Type B pancreatic cell (in vitro differentiated cells): ENCODE measurements at regions not wholly inside any gene's neighbourhood (a gene's known extent, or its start where the extent isn't known, plus 50 kb on each side); places are given as distances from the start of the nearest gene placed in this dataset.

Experiments used
- DNase-seq: peaks from one replicate; pipeline ENCODE4 v3.0.0; 2021; ENCODE audit warnings: mixed read lengths; ENCODE audit not compliant: unreplicated experiment; ENCODE audit errors: extremely low spot score
- H3K27ac Mint-ChIP-seq: 2 replicates; pipeline ENCODE4 v1.8.0; 2021; ENCODE audit warnings: mild to moderate bottlenecking, mixed read lengths
- H3K27me3 Mint-ChIP-seq: 2 replicates; pipeline ENCODE4 v1.8.0; 2021; ENCODE audit warnings: mixed read lengths
- H3K36me3 Mint-ChIP-seq: 2 replicates; pipeline ENCODE4 v1.8.0; 2021; ENCODE audit warnings: mixed read lengths
- H3K4me1 Mint-ChIP-seq: one replicate; pipeline ENCODE4 v1.8.0; 2021; ENCODE audit warnings: mixed read lengths; ENCODE audit not compliant: unreplicated experiment
- H3K4me3 Mint-ChIP-seq: 2 replicates; pipeline ENCODE4 v1.8.0; 2021; ENCODE audit warnings: mild to moderate bottlenecking, mixed read lengths
- H3K9me3 Mint-ChIP-seq: 2 replicates; pipeline ENCODE4 v1.8.0; 2021; ENCODE audit warnings: mixed read lengths
- TF ChIP-seq, protein P1 (sequence below): fragments of 200-600 bp; sonication (generic); conservative IDR thresholded peaks from 2 replicates; pipeline ENCODE4 v1.5.0; 2021; ENCODE audit warnings: antibody characterized with exemption, mild to moderate bottlenecking

DNA sequence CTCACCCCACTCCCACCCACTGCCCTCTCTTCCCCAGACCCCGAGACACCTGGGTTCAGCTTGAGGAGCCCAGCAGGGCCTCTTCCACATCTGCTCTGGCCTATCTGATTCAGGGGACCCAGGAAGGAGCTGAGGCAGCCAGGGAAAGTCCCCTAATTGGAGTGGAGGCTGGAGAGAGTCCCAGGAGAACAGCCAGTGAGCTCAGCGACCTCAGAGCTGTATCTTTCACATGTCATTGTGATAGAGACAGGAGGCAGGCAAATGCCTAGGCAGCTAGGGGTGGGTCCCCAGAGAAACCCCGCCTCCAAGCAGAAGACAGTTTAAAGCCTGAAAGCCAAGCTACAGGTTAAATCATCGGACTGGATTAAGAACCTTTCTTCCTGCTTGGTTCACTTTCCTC is 122.7 kb downstream of the MATN1 start:
- no peak overlapping the region for H3K27ac Mint-ChIP-seq
- no peaks in the 10 kb centered on the region for H3K4me1 Mint-ChIP-seq
- DNase-seq: no peak
- peaks cover 17% of the 10 kb centered on the region for H3K27me3 Mint-ChIP-seq
- H3K36me3 Mint-ChIP-seq: no peaks in the 10 kb centered on the region
- H3K9me3 Mint-ChIP-seq: no peaks in the 10 kb centered on the region
- H3K4me3 Mint-ChIP-seq: no peak overlapping the region
- TF ChIP-seq, protein P1, sequence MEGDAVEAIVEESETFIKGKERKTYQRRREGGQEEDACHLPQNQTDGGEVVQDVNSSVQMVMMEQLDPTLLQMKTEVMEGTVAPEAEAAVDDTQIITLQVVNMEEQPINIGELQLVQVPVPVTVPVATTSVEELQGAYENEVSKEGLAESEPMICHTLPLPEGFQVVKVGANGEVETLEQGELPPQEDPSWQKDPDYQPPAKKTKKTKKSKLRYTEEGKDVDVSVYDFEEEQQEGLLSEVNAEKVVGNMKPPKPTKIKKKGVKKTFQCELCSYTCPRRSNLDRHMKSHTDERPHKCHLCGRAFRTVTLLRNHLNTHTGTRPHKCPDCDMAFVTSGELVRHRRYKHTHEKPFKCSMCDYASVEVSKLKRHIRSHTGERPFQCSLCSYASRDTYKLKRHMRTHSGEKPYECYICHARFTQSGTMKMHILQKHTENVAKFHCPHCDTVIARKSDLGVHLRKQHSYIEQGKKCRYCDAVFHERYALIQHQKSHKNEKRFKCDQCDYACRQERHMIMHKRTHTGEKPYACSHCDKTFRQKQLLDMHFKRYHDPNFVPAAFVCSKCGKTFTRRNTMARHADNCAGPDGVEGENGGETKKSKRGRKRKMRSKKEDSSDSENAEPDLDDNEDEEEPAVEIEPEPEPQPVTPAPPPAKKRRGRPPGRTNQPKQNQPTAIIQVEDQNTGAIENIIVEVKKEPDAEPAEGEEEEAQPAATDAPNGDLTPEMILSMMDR: no peak

DNA sequence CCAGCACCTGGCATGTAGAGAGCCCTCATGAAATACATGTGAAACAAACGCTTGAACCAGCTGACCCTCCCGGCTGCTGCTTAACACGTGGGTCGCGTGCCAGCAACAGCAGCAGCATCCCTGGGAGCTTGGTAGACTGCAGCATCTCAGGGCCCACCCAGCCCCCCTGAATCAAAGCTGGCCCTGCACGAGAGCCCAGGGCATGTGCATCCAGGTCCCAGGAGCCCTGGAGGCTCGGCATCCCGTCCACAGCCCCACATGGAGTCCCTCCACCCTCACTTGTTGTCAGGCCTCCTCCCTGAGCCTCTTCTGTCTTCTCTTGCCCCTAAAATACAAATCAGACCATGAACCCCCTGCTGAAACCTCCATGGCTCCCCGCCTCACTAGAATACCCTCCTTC is 123.1 kb downstream of the MATN1 start:
- no peaks in the 10 kb centered on the region for H3K4me1 Mint-ChIP-seq

DNA sequence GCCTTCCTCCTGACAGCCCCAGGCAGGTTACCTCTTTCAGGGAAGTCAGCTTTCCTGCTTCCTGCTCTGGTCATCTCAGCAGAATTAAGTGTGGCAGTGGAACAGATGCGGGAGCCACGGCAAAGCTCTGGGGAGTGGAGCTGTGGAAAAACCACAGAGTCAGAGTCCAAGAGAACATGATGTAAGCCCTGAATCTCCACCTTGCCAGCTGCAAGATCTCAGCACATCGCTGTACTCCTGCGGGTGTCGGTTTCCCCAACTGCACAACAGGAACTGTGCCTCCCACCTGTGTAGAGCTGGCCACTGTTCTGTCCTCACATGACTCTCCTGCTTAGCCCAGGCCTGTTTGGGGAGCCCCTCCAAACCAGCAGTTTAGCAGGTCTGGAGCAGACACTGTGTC is 123.7 kb downstream of the MATN1 start:
- H3K4me1 Mint-ChIP-seq: no peaks in the 10 kb centered on the region
- H3K4me3 Mint-ChIP-seq: no peak overlapping the region
- peaks cover 22% of the 10 kb centered on the region for H3K27me3 Mint-ChIP-seq
- no peak overlapping the region for H3K27ac Mint-ChIP-seq
- no peaks in the 10 kb centered on the region for H3K9me3 Mint-ChIP-seq
- no peak for DNase-seq
- no peaks in the 10 kb centered on the region for H3K36me3 Mint-ChIP-seq
- TF ChIP-seq, protein P1: no peak

More for the DNA sequence above, 123.1 kb downstream of the MATN1 start:
- Mint-ChIP-seq H3K27ac (no peak overlapping the region), H3K4me3 (no peak overlapping the region), H3K27me3 (peaks cover 17% of the 10 kb centered on the region), H3K36me3 (no peaks in the 10 kb centered on the region), H3K9me3 (no peaks in the 10 kb centered on the region)
- TF ChIP-seq, protein P1: no peak
- DNase-seq: no peak

DNA sequence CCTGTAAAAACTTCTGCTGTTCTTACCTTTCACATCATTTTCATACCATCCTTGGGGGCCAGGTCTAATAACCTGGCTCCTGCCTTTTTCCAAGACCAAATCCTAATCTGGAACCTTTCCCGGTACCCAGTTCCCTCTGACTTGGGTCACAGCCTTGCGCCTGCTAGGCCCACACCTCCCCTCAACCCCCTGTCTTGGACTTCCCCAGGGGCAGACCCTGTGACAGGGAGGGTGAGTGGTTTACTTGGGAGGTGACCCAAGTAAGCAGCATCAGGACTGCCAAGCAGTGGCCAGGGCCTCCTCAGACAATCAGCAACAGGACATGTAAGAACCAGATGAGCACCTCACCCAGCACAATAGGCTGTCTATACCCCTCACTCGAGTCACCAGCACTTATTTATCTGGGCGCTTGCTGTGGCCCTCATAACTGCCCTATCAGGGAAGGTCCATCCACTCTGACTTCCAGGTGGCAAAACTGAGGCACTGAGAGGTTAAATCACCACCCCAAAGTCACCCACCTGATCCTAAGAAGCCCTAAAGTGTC is 124.7 kb downstream of the MATN1 start:
- TF ChIP-seq, protein P1: no peak
- H3K27me3 Mint-ChIP-seq: peaks cover 29% of the 10 kb centered on the region

DNA sequence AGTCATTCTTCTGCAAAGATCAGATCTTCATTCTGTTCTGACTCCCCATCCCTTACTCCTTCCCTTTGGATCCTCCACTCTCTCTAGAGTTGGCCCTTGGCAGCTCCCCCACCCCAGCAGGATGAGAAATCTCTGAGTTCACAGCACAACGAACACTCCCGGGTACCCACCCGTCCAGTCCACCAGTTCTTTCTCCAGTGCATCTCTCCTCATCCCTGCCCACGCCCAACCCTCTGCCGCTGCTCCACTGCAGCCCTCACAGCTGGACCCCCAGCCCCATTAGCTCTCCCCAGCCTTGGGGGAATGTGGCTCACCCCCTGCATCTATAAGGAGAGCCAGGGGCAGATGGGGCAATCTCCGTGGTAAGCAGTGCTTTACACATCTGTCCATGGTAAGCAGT is 125.7 kb downstream of the MATN1 start:
- no peak for DNase-seq
- H3K4me1 Mint-ChIP-seq: no peaks in the 10 kb centered on the region
- no peak overlapping the region for H3K27ac Mint-ChIP-seq
- peaks cover 33% of the 10 kb centered on the region for H3K27me3 Mint-ChIP-seq
- TF ChIP-seq, protein P1: no peak
- no peaks in the 10 kb centered on the region for H3K36me3 Mint-ChIP-seq
- no peak overlapping the region for H3K4me3 Mint-ChIP-seq
- no peaks in the 10 kb centered on the region for H3K9me3 Mint-ChIP-seq

More for the DNA sequence above, 124.7 kb downstream of the MATN1 start:
- no peaks in the 10 kb centered on the region for H3K4me1 Mint-ChIP-seq
- no peaks in the 10 kb centered on the region for H3K9me3 Mint-ChIP-seq
- no peaks in the 10 kb centered on the region for H3K36me3 Mint-ChIP-seq
- no peak for DNase-seq
- no peak overlapping the region for H3K27ac Mint-ChIP-seq
- H3K4me3 Mint-ChIP-seq: no peak overlapping the region

DNA sequence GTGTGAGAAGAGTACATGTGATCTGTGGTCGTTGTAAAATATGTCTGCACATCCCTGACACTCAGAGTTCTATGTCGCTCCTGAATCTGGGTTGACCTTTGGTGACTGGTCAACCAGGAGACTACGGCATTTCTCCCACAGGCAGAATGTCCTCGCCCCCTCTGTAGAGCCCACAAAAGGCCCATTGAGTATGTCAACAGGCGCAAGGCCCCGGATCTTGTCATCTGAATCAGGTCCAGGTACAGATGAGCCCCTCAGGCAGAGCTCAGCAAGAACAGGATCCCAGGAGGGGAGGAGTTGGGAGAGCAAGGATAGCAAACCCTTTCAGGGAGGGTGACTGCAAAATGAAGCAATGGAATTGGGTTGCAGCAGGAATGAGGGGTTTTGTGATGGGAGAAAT is 126.5 kb downstream of the MATN1 start:
- H3K9me3 Mint-ChIP-seq: no peaks in the 10 kb centered on the region
- H3K27me3 Mint-ChIP-seq: peaks cover 41% of the 10 kb centered on the region
- no peak overlapping the region for H3K27ac Mint-ChIP-seq
- H3K36me3 Mint-ChIP-seq: no peaks in the 10 kb centered on the region
- TF ChIP-seq, protein P1: no peak
- H3K4me1 Mint-ChIP-seq: no peaks in the 10 kb centered on the region
- no peak overlapping the region for H3K4me3 Mint-ChIP-seq
- DNase-seq: no peak
